BLaER1 (cell line): ENCODE measurements at regions not wholly inside any gene's neighbourhood (a gene's known extent, or its start where the extent isn't known, plus 50 kb on each side); places are given as distances from the start of the nearest gene placed in this dataset.

Experiments used
- H3K27ac ChIP-seq: shearing (Covaris generic); formaldehyde crosslinking; 2 replicates; pipeline ENCODE4 v1.8.1; 2022
- H3K27me3 ChIP-seq: shearing (Covaris generic); formaldehyde crosslinking; 2 replicates; pipeline ENCODE4 v1.8.1; 2022
- H3K36me3 ChIP-seq: shearing (Covaris generic); formaldehyde crosslinking; 2 replicates; pipeline ENCODE4 v1.8.1; 2022
- H3K4me1 ChIP-seq: shearing (Covaris generic); formaldehyde crosslinking; 2 replicates; pipeline ENCODE4 v1.8.1; 2022
- H3K4me2 ChIP-seq: shearing (Covaris generic); formaldehyde crosslinking; 2 replicates; pipeline ENCODE4 v1.8.1; 2022
- H3K4me3 ChIP-seq: shearing (Covaris generic); formaldehyde crosslinking; 2 replicates; pipeline ENCODE4 v1.8.1; 2022
- H3K9ac ChIP-seq: shearing (Covaris generic); formaldehyde crosslinking; 2 replicates; pipeline ENCODE4 v1.8.1; 2022
- H3K9me3 ChIP-seq: shearing (Covaris generic); formaldehyde crosslinking; 2 replicates; pipeline ENCODE4 v1.8.1; 2022
- H4K20me1 ChIP-seq: shearing (Covaris generic); formaldehyde crosslinking; 2 replicates; pipeline ENCODE4 v1.8.1; 2022
- Cebpa-rat ChIP-seq: shearing (Covaris generic); IDR thresholded peaks from 2 replicates; pipeline ENCODE4 v1.8.1; 2022

DNA sequence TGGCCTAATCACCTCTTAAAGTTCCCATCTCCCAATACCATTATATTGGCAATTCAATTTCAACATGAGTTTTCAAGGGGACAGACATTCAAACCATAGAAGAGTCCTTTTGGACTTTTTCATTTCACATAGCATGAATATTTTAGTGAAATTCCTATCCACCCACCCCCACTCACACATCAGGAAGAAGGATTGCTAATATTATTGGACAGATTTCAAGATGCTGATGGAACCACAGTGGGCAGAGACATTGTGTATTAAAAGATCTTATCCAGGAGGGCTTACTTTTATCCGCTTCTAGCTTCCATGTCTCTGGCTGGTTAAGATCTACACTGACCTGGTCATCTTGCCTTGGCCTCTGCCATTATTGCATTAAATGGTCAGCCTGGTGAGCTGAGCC is 297.4 kb upstream of the ACVR2A start:
- no peaks in the 10 kb centered on the region for H3K9me3 ChIP-seq
- no peaks in the 10 kb centered on the region for H3K36me3 ChIP-seq
- no peak overlapping the region for H3K4me3 ChIP-seq
- H4K20me1 ChIP-seq: no peaks in the 10 kb centered on the region
- TF ChIP-seq Cebpa-rat: no peak
- no peak overlapping the region for H3K9ac ChIP-seq
- no peak overlapping the region for H3K4me2 ChIP-seq
- H3K4me1 ChIP-seq: no peaks in the 10 kb centered on the region
- H3K27ac ChIP-seq: no peak overlapping the region
- no peaks in the 10 kb centered on the region for H3K27me3 ChIP-seq

- Histone ChIP-seq H3K4me1 (no peaks in the 10 kb centered on the region), H3K27me3 (no peaks in the 10 kb centered on the region), H3K4me2 (no peak overlapping the region), H3K4me3 (no peak overlapping the region), H3K27ac (no peak overlapping the region), H3K9ac (no peak overlapping the region), H3K36me3 (no peaks in the 10 kb centered on the region), H4K20me1 (no peaks in the 10 kb centered on the region), H3K9me3 (no peaks in the 10 kb centered on the region)
- no peak for TF ChIP-seq Cebpa-rat
Observed at GRCh38 chr2:147546109-147546508, 298.7 kb upstream of the ACVR2A start.

- no peak for TF ChIP-seq Cebpa-rat
- no peak overlapping the region for H3K9ac ChIP-seq
- H3K27me3 ChIP-seq: no peaks in the 10 kb centered on the region
- no peak overlapping the region for H3K27ac ChIP-seq
- H3K9me3 ChIP-seq: no peaks in the 10 kb centered on the region
- H4K20me1 ChIP-seq: no peaks in the 10 kb centered on the region
- H3K36me3 ChIP-seq: no peaks in the 10 kb centered on the region
- no peak overlapping the region for H3K4me3 ChIP-seq
- H3K4me2 ChIP-seq: no peak overlapping the region
- no peaks in the 10 kb centered on the region for H3K4me1 ChIP-seq
Observed at GRCh38 chr2:147543056-147543455, 301.8 kb upstream of the ACVR2A start.

DNA sequence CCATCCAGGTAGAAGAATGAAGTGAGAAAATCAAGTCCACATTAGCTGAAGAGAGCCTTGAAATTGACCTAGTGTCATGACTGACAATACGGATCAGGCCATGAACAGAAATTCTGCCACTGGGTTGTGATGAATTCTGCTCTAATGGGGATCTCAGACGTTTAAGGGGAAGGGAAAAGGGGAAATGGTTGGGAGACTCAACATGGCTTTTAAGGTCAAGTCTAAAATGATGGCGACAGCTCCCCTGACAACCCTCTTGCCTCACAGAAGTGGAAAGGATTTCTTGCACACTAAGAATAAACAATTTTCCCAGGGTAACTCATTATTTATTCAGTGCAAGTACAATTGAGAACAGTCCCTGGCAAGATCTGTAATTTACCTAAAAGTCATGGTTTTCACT is 302.5 kb upstream of the ACVR2A start:
- Histone ChIP-seq H3K4me3 (no peak overlapping the region), H3K4me2 (no peak overlapping the region), H3K36me3 (no peaks in the 10 kb centered on the region), H3K9ac (no peak overlapping the region), H3K27me3 (no peaks in the 10 kb centered on the region), H3K27ac (no peak overlapping the region), H3K4me1 (no peaks in the 10 kb centered on the region), H3K9me3 (no peaks in the 10 kb centered on the region), H4K20me1 (no peaks in the 10 kb centered on the region)
- no peak for TF ChIP-seq Cebpa-rat

- Histone ChIP-seq H4K20me1 (no peaks in the 10 kb centered on the region), H3K9me3 (no peaks in the 10 kb centered on the region), H3K36me3 (no peaks in the 10 kb centered on the region), H3K4me2 (no peak overlapping the region), H3K9ac (no peak overlapping the region), H3K4me3 (no peak overlapping the region), H3K27me3 (no peaks in the 10 kb centered on the region), H3K4me1 (no peaks in the 10 kb centered on the region), H3K27ac (no peak overlapping the region)
- TF ChIP-seq Cebpa-rat: no peak
Observed at GRCh38 chr2:147541314-147541713, 303.5 kb upstream of the ACVR2A start.

GRCh38 chr2:147538821-147539220 is 306.0 kb upstream of the ACVR2A start:
- no peak overlapping the region for H3K4me2 ChIP-seq
- no peaks in the 10 kb centered on the region for H4K20me1 ChIP-seq
- H3K36me3 ChIP-seq: no peaks in the 10 kb centered on the region
- H3K4me1 ChIP-seq: no peaks in the 10 kb centered on the region
- H3K9me3 ChIP-seq: no peaks in the 10 kb centered on the region
- no peak overlapping the region for H3K9ac ChIP-seq
- H3K27ac ChIP-seq: no peak overlapping the region
- H3K4me3 ChIP-seq: no peak overlapping the region
- H3K27me3 ChIP-seq: no peaks in the 10 kb centered on the region
- no peak for TF ChIP-seq Cebpa-rat

DNA sequence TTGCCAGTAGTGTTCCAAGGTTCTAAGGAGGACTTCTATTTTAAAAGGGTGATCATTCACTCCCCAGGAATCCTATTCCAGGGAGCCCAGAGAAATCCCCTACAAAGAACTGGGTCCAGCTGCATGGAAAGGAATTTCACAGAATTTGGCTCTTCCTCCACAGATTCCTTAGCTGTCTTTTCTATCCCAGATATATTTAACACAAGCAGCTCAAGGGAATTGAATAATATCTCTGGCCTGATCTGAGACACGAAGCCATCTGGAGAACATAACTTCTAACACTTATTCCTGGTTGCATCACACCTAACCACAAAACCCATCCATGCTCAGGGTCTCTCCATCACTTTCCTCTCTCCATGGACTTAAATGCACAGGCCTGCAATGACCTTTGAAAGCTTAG is 306.7 kb upstream of the ACVR2A start:
- Histone ChIP-seq H3K9me3 (no peaks in the 10 kb centered on the region), H3K4me1 (no peaks in the 10 kb centered on the region), H3K9ac (no peak overlapping the region), H3K36me3 (no peaks in the 10 kb centered on the region), H3K27me3 (no peaks in the 10 kb centered on the region), H4K20me1 (no peaks in the 10 kb centered on the region), H3K4me2 (no peak overlapping the region), H3K27ac (no peak overlapping the region), H3K4me3 (no peak overlapping the region)
- no peak for TF ChIP-seq Cebpa-rat

DNA sequence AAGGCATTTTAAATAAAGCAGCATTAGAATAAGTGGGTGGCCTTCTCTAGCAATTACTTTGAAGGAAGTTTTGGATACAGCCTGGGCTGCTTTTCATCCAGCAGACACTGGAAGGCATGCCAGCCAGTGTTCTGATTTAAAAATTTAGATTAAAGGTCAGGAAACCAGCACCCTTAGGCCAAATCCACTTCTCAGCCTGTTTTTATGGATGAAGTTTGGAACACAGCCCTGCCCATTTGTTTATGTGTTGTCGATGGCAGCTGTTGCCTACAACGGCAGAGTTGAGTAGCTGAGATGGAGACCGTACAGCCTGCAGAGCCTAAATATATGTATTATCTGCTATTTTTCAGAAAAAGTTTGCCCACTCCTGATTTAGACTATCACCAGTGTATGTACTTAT is 313.6 kb upstream of the ACVR2A start:
- Histone ChIP-seq H3K9ac (no peak overlapping the region), H3K4me2 (no peak overlapping the region), H4K20me1 (no peaks in the 10 kb centered on the region), H3K4me3 (no peak overlapping the region), H3K9me3 (no peaks in the 10 kb centered on the region), H3K27me3 (no peaks in the 10 kb centered on the region), H3K36me3 (no peaks in the 10 kb centered on the region), H3K27ac (no peak overlapping the region), H3K4me1 (no peaks in the 10 kb centered on the region)
- TF ChIP-seq Cebpa-rat: no peak

- TF ChIP-seq Cebpa-rat: no peak
- Histone ChIP-seq H3K27me3 (no peaks in the 10 kb centered on the region), H3K9me3 (no peaks in the 10 kb centered on the region), H3K36me3 (no peaks in the 10 kb centered on the region), H3K4me1 (no peaks in the 10 kb centered on the region), H3K9ac (no peak overlapping the region), H4K20me1 (no peaks in the 10 kb centered on the region), H3K4me3 (no peak overlapping the region), H3K4me2 (no peak overlapping the region), H3K27ac (no peak overlapping the region)
Observed at GRCh38 chr2:147530033-147530432, 314.8 kb upstream of the ACVR2A start.

GRCh38 chr2:147525819-147526489 is 318.9 kb upstream of the ACVR2A start:
- H3K4me1 ChIP-seq: no peaks in the 10 kb centered on the region
- H3K27ac ChIP-seq: no peak overlapping the region
- H4K20me1 ChIP-seq: no peaks in the 10 kb centered on the region
- H3K27me3 ChIP-seq: no peaks in the 10 kb centered on the region
- TF ChIP-seq Cebpa-rat: no peak; the same call in 1 of the 2 replicates
- H3K4me2 ChIP-seq: no peak overlapping the region
- no peak overlapping the region for H3K9ac ChIP-seq
- H3K4me3 ChIP-seq: no peak overlapping the region
- no peaks in the 10 kb centered on the region for H3K9me3 ChIP-seq
- no peaks in the 10 kb centered on the region for H3K36me3 ChIP-seq

DNA sequence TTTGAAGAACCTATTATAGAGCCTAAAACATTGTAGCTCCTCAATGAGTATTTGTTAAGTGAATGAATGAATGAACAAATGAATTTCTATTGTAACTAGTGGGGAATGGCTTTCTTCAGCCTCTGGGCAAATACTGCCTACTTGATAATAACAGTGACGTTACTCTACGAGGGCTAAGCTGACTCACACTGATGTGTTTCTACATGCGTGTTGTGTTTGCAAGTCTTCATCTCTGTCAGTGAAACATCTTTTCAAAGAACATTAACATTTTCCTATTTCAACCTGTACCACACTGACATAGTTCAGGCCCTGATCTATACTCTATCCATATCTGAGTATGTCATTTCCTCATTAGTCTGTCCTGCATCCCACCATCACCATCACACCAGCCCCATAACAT is 319.9 kb upstream of the ACVR2A start:
- Histone ChIP-seq H4K20me1 (no peaks in the 10 kb centered on the region), H3K9me3 (no peaks in the 10 kb centered on the region), H3K9ac (no peak overlapping the region), H3K4me2 (no peak overlapping the region), H3K36me3 (no peaks in the 10 kb centered on the region), H3K27ac (no peak overlapping the region), H3K27me3 (no peaks in the 10 kb centered on the region), H3K4me3 (no peak overlapping the region), H3K4me1 (no peaks in the 10 kb centered on the region)
- TF ChIP-seq Cebpa-rat: no peak
